K562 (cell line): ENCODE measurements at regions not wholly inside any gene's neighbourhood (a gene's known extent, or its start where the extent isn't known, plus 50 kb on each side); places are given as distances from the start of the nearest gene placed in this dataset.

Source experiments
- ARID1B ChIP-seq: fragments of 450-650 bp; IDR thresholded peaks from 2 replicates; pipeline ENCODE4 v1.6.1; 2016; ENCODE audit warnings: antibody characterized with exemption, mild to moderate bottlenecking, inconsistent platforms
- CBFA2T3 ChIP-seq: fragments of 450-650 bp; IDR thresholded peaks from 2 replicates; pipeline ENCODE4 v1.6.1; 2017
- CHCHD3 ChIP-seq: fragments of 250-450 bp; sonication (Bioruptor Pico); IDR thresholded peaks from 2 replicates; pipeline ENCODE4 v2.1.2; 2022; ENCODE audit warnings: mild to moderate bottlenecking
- CUX1 ChIP-seq: fragments of 200-800 bp; sonication (Bioruptor generic); IDR thresholded peaks from 2 replicates; pipeline ENCODE4 v1.6.1; 2016; ENCODE audit warnings: missing genetic modification characterization, missing compliant biosample characterization
- DMBX1 ChIP-seq: fragments of 250-450 bp; sonication (Bioruptor Pico); IDR thresholded peaks from 2 replicates; pipeline ENCODE4 v1.8.0; 2022; ENCODE audit warnings: inconsistent platforms, mild to moderate bottlenecking, moderate library complexity, borderline replicate concordance
- ETV6 ChIP-seq, 3 experiments: fragments of 150-350 bp in 1 of 3; sonication (generic) in 1 of 3; formaldehyde crosslinking in 1 of 3; IDR thresholded peaks; 2 replicates each; pipeline versions ENCODE4 v1.6.1 to v1.8.0; 2014 to 2022; ENCODE audit warnings: borderline replicate concordance in 2 of 3, low read depth in 2 of 3, antibody characterized with exemption in 1 of 3, low read length in 1 of 3, mild to moderate bottlenecking in 1 of 3, missing genetic modification reagents in 1 of 3
- GMEB1 ChIP-seq: fragments of 250-450 bp; sonication (Bioruptor Pico); IDR thresholded peaks from 2 replicates; pipeline ENCODE4 v1.4.0; 2020; ENCODE audit warnings: mild to moderate bottlenecking
- HDAC1 ChIP-seq, 2 experiments: fragments of 450-650 bp; IDR thresholded peaks; 2 replicates each; pipeline ENCODE4 v1.6.1; 2016 to 2017; ENCODE audit warnings: inconsistent platforms in 1 of 2, mild to moderate bottlenecking in 1 of 2, moderate library complexity in 1 of 2
- MEIS2 ChIP-seq: fragments of 450-650 bp; IDR thresholded peaks from 2 replicates; pipeline ENCODE4 v1.6.1; 2014; ENCODE audit warnings: mild to moderate bottlenecking; ENCODE audit not compliant: partially characterized antibody
- NCOA6 ChIP-seq: fragments of 450-650 bp; IDR thresholded peaks from 2 replicates; pipeline ENCODE4 v1.6.1; 2017; ENCODE audit warnings: mild to moderate bottlenecking
- NR2F6 ChIP-seq: fragments of 450-650 bp; formaldehyde crosslinking; IDR thresholded peaks from 2 replicates; pipeline ENCODE4 v1.4.0; 2020; ENCODE audit warnings: mild to moderate bottlenecking
- PKNOX1 ChIP-seq: fragments of 450-650 bp; IDR thresholded peaks from 2 replicates; pipeline ENCODE4 v1.6.1; 2016
- POLR2AphosphoS5 ChIP-seq: IDR thresholded peaks from 2 replicates; pipeline ENCODE4 v1.6.1; 2011; ENCODE audit warnings: mild to moderate bottlenecking, low read depth, low read length, moderate library complexity; ENCODE audit not compliant: control insufficient read depth, insufficient read depth
- RBBP5 ChIP-seq: fragments of 200-600 bp; sonication (generic); IDR thresholded peaks from 2 replicates; pipeline ENCODE4 v1.6.1; 2012; ENCODE audit warnings: borderline replicate concordance, mild to moderate bottlenecking, low read length, control low read depth, inconsistent platforms; ENCODE audit not compliant: insufficient read depth, poor library complexity, severe bottlenecking
- TAL1 ChIP-seq: fragments of 450-650 bp; IDR thresholded peaks from 2 replicates; pipeline ENCODE4 v1.6.1; 2016; ENCODE audit warnings: mild to moderate bottlenecking
- TBP ChIP-seq: optimal IDR thresholded peaks from 2 replicates; pipeline ENCODE3; 2011; ENCODE audit warnings: low read depth, low read length, improper control_type of control experiment
- TCF15 ChIP-seq: fragments of 250-450 bp; sonication (Bioruptor Pico); IDR thresholded peaks from 2 replicates; pipeline ENCODE4 v1.8.0; 2022; ENCODE audit warnings: moderate library complexity, mild to moderate bottlenecking, inconsistent platforms
- THRAP3 ChIP-seq: fragments of 450-650 bp; IDR thresholded peaks from 2 replicates; pipeline ENCODE4 v1.6.1; 2016; ENCODE audit warnings: mild to moderate bottlenecking, inconsistent platforms, borderline replicate concordance
- ZNF583 ChIP-seq: fragments of 250-450 bp; sonication (Bioruptor Pico); IDR thresholded peaks from 2 replicates; pipeline ENCODE4 v1.4.0; 2020
- ZNF668 ChIP-seq: fragments of 250-450 bp; sonication (Bioruptor Pico); IDR thresholded peaks from 2 replicates; pipeline ENCODE4 v1.8.0; 2022; ENCODE audit warnings: mild to moderate bottlenecking, inconsistent platforms

- TF ChIP-seq ZNF668 (CRISPR knock-in tag) (no peak), PKNOX1 (peak; percentile 23; the same call in 1 of the 2 replicates), POLR2AphosphoS5 (no peak), TCF15 (CRISPR knock-in tag) (no peak), CHCHD3 (CRISPR knock-in tag) (no peak), ZNF583 (CRISPR knock-in tag) (no peak), MEIS2 (peak; percentile 75), NCOA6 (no peak), TBP (no peak), HDAC1 (IDR thresholded peaks at IDR 0.05) (no peak), GMEB1 (CRISPR knock-in tag) (no peak), DMBX1 (no peak), ARID1B (0 out of 2 replicates have a peak, but pooled peaks have one; percentile 22), ETV6 (IDR thresholded peaks at IDR 0.05; ENCODE audit: borderline replicate concordance in 1 of 2, low read depth in 2 of 2, low read length in 1 of 2) (no peak), ETV6 (CRISPR knock-in tag; IDR thresholded peaks at IDR 0.05; ENCODE audit: borderline replicate concordance) (no peak), NR2F6 (CRISPR knock-in tag) (no peak), CBFA2T3 (peak; percentile 74), TAL1 (peak; percentile 41; the same call in 1 of the 2 replicates), RBBP5 (no peak), CUX1 (CRISPR knock-in tag) (no peak), THRAP3 (no peak)
These were observed 133.4 kb upstream of the CDH9 start (continued) for GRCh38 chr5:27171761-27172261.
